Upper lobe of right lung (tissue), 1 donor: ENCODE measurements at regions not wholly inside any gene's neighbourhood (a gene's known extent, or its start where the extent isn't known, plus 50 kb on each side); places are given as distances from the start of the nearest gene placed in this dataset.

Source experiments
- ATAC-seq: fragments of 200-7000 bp; cut with Tn5 transposase; one replicate; pipeline ENCODE4 v1.9.1; 2020; ENCODE audit warnings: mild to moderate bottlenecking, moderate library complexity
- DNase-seq: peaks from one replicate; pipeline ENCODE4 v3.0.0-alpha.2; 2020
- H3K27ac ChIP-seq: fragments of 200-600 bp; one replicate; pipeline ENCODE4 v1.8.0; 2022
- H3K27me3 ChIP-seq: fragments of 200-600 bp; one replicate; pipeline ENCODE4 v1.8.0; 2022; ENCODE audit warnings: mild to moderate bottlenecking
- H3K36me3 ChIP-seq: fragments of 200-600 bp; one replicate; pipeline ENCODE4 v1.8.0; 2022
- H3K4me1 ChIP-seq: fragments of 200-600 bp; one replicate; pipeline ENCODE4 v1.8.0; 2022
- H3K4me3 ChIP-seq: fragments of 200-600 bp; one replicate; pipeline ENCODE4 v1.8.0; 2022; ENCODE audit warnings: mild to moderate bottlenecking
- H3K9me3 ChIP-seq: fragments of 200-600 bp; one replicate; pipeline ENCODE4 v1.8.0; 2022
- CTCF ChIP-seq: fragments of 200-600 bp; IDR thresholded peaks from one replicate; pipeline ENCODE4 v1.8.0; 2022; ENCODE audit warnings: antibody characterized with exemption
- intact Hi-C: fragments of 100-400 bp; cut with DNase I; formaldehyde crosslinking; loops from one replicate; pipeline ENCODE4 v1.11.0; 2022
- donor health status: DM: no; HTN: yes; CAD: no; lungs with severe emphysema.

DNA sequence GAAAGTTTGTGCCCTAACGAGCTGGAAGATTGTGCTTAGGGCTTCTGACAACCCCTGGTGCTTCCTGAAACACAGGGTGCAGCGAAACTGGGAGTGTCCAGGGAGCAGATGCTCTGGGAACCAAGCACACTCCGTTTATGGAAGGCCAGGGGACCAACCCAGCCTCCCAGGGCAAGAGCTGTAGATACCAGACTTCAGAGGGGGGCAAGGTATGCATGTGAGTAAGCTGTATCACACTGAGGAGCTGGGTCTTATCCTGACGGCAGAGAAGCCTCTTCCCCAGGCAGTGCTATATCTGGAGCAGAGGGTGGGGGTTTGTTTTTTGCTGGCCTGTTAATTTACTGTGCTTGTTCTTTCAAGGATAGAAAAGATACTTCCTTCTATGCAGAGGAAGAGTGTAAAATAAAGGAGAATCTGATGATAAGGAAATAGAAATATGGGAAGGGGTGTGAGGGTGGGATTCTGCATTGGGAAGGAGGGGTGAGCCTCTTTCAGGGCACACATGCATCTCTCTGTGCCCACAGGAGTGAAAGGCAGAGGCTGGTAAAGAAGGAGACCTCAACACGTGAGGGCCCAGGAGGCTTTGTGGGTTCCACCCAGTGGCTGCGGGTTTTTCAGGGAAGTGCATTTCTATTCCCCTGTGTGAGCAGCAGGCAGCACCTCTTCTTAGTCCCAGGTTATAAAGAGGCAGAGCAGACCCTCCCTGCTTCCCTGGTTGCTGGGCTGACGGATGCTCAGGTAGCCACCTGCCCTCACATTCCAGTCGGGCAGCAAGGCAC is 314.1 kb downstream of the TCERG1L start:
- intact Hi-C loops = no loop called here
- no peak overlapping the region for H3K4me3 ChIP-seq
- no peaks in the 10 kb centered on the region for H3K36me3 ChIP-seq
- no peak for ATAC-seq
- no peaks in the 10 kb centered on the region for H3K4me1 ChIP-seq
- H3K27me3 ChIP-seq = peaks cover 6% of the 10 kb centered on the region
- H3K27ac ChIP-seq = no peak overlapping the region
- TF ChIP-seq CTCF = no peak
- DNase-seq = no peak
- no peaks in the 10 kb centered on the region for H3K9me3 ChIP-seq

DNA sequence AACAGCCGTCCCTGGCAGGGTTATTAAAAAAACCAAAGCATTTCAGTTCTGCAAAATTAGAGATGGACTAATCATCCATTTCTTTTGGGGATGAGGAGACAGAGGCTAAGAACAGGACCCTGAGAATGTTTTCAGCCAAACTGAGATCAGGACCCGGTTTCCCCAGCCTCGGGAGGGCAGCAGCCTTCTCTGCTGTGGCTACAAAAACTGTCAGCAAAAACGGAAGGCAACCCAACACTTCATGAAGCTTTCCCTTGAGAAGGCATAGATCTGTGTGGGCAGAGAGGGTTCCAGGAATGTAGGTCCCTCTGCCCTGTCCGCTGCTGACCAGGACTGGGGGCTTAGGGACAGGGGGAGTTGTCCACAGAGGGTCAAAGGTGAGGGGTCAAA is 313.5 kb downstream of the TCERG1L start:
- ATAC-seq = no peak
- no peak for DNase-seq

DNA sequence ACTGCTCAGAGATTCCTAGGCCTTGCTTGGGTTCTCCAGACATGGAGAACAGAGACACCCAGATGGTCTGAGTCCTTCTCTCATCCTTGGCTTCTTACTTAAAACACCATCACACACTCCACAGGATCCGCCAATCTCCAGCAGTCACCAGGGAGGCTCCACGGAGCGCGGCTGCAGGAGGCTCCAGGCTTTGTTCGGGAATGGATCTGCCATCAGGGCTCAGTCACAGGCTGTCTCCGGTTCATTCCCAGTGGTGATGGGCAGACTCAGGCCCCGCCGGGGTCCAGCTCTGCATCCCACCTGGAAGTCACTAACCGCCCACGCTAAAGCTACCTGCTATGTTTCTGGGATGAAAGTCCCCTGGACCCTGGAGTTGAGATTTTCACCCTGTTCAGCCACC is 312.9 kb downstream of the TCERG1L start:
- peaks cover 6% of the 10 kb centered on the region for H3K27me3 ChIP-seq
- H3K9me3 ChIP-seq = no peaks in the 10 kb centered on the region
- H3K4me1 ChIP-seq = no peaks in the 10 kb centered on the region
- ATAC-seq (no peak), DNase-seq (no peak)
- H3K4me3 ChIP-seq = no peak overlapping the region
- intact Hi-C loops = no loop called here
- no peak overlapping the region for H3K27ac ChIP-seq
- no peaks in the 10 kb centered on the region for H3K36me3 ChIP-seq
- TF ChIP-seq CTCF = no peak

More for the DNA sequence above, 313.5 kb downstream of the TCERG1L start:
- H3K36me3 ChIP-seq = no peaks in the 10 kb centered on the region
- intact Hi-C loops = no loop called here
- TF ChIP-seq CTCF = no peak
- no peaks in the 10 kb centered on the region for H3K9me3 ChIP-seq
- peaks cover 6% of the 10 kb centered on the region for H3K27me3 ChIP-seq
- no peaks in the 10 kb centered on the region for H3K4me1 ChIP-seq
- H3K27ac ChIP-seq = no peak overlapping the region
- H3K4me3 ChIP-seq = no peak overlapping the region

- no peaks in the 10 kb centered on the region for H3K9me3 ChIP-seq
- ATAC-seq (no peak), DNase-seq (no peak)
Observed at GRCh38 chr10:130999376-131000202, 311.9 kb downstream of the TCERG1L start.

DNA sequence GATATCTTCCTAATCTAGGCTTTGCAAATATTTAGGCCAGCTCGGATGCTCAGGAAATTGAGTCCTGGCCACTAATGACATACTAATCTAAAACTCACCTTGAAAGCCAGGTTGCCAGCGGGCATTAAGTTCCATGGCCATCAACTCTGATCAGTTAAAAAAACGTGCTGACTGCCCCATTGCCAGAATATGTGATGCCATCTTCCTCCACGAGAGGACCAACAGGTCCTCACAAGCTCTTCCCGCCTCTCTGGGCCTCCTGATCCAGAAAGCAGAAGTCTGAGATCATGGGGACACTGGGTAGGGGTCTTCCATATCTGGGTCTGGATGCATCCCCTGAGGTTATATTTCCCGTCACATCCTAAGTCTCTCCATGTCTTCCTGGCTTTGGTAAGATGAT is 311.3 kb downstream of the TCERG1L start:
- Histone ChIP-seq H3K9me3 (no peaks in the 10 kb centered on the region), H3K27ac (no peak overlapping the region), H3K4me3 (no peak overlapping the region), H3K4me1 (no peaks in the 10 kb centered on the region), H3K27me3 (peaks cover 6% of the 10 kb centered on the region), H3K36me3 (no peaks in the 10 kb centered on the region)
- intact Hi-C loops = no loop called here
- DNase-seq (no peak), ATAC-seq (no peak)
- no peak for TF ChIP-seq CTCF

More at GRCh38 chr10:130999376-131000202, 311.9 kb downstream of the TCERG1L start:
- Histone ChIP-seq H3K4me1 (no peaks in the 10 kb centered on the region), H3K4me3 (no peak overlapping the region), H3K36me3 (no peaks in the 10 kb centered on the region), H3K27ac (no peak overlapping the region), H3K27me3 (peaks cover 6% of the 10 kb centered on the region)
- intact Hi-C loops = no loop called here
- no peak for TF ChIP-seq CTCF
